Endometrium (tissue), 2 donors: ENCODE measurements at regions not wholly inside any gene's neighbourhood (a gene's known extent, or its start where the extent isn't known, plus 50 kb on each side); places are given as distances from the start of the nearest gene placed in this dataset.
"Not testable (repeated sequence)": the region's sequence is repeated elsewhere in the genome, so short reads cannot be mapped to it uniquely, and the experiment has no call there.

Experiments used
- FAIRE-seq: peaks from 2 replicates; lab custom pipeline; 2012; peaks lifted over from hg19 to GRCh38; lab: Jason Lieb, UNC
- donor health status: control.
- donor health status: control.

DNA sequence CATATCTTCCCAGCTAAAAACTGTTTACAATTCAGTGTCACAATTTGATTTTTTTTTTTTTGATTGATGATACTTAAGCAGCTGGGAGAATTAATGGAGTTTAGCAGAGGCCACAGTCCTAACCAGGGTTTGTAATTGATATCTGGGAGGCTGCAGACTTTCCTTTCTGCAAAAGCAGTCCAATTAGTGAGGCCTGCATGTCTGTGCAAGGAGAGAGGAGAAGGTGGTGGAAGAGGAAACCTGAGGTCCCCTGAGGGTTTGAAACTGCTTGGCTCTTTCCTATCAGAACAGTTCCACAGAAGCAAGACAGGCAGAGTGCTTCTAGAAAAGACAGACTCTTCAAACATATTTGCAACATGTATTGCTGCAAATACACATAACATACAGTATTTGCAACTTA, 160.8 kb upstream of the KRR1 start:
- FAIRE-seq = no peak

DNA sequence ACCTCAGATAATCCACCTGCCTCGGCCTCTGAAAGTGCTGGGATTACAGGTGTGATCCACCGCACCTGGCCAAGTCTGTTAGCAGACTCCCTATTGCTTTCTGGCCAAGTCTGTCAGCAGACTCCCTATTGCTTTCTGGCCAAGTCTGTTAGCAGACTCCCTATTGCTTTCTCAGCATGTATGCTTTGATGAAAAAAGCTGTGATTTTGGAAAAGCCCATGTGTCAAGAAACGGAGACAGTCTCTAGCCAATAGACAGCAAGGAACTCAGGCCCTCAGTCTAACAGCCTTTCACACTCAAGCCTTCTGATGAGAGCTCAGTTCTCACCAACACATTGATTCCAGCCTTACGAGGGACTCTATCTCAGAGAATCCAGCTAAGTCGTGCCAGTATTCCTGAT, 158.8 kb upstream of the KRR1 start:
- FAIRE-seq = no peak

DNA sequence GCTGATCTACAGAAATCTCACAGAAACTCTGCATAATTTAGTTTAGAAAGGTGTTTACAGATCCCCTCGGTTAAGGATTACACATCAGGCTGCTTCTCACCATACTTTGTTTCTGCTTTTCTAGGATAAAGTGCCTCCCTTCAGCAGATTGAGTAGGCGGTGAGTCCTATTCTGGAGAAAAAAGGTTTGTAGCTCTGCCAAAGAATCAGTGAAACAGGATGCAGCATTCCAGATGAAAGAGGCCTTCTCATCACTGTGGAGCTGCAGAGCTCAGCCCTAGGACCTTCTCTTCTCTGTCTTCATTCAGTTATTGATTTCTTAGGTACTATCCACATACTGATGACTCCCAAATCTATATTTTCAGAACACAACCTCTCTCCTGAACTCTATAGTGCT, 155.5 kb upstream of the KRR1 start:
- FAIRE-seq = no peak

DNA sequence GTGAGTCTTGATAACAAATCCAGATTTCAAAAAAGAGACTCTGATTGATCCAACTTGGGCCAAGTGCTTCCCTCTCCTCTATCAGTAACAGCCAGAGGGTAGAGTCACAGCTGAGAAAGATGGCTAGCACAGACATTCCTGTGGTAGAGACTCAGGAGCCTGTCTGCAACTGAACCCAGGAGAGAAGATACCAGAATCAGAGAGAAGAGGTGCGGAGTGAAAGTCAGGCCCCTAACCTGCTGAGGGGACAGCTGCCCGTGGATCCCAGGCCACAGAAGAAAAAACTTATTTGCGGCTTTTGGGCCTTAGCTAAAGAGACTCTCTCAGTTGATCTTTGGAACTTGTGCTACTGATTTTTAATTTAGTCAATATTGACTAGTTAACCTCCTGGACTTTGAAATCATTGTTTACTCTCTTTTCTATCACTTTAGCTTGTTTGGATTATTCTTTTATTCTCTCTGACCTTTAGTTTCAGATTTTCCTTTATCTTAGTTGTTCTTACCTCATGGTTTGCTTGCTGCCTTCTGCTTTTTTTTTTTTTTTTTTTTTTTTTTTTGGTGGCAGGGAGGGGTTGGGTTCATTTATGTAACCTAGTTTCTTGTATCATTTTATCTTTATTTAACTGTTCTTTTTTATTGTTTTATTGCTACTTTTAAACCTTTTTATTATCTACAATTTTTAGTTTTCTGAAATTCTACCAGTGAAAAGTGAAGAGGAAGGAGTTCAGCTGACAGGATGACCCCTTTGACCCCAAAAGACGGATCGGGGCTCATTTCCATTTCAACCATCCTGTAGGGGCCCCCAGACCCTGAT, 154.9 kb upstream of the KRR1 start:
- FAIRE-seq = peak; percentile 77

DNA sequence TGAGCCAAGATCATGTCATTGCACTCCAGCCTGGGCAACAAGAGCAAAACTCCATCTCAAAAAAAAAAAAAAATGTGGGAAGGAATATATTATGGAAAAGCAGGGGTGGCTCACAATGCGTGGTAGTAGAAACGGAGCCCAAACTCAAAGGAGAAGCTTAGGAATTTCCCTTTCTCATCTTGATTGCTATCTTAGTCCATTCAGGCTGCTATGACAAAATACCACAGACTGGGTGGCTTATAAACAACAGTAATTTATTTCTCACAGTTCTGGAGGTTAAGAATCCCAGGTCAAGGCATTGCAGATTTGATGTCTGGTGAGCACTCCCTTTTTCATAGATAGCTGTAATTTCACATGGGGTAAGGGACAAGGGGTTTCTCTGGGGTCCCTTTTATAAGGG, 153.8 kb upstream of the KRR1 start:
- no peak for FAIRE-seq

DNA sequence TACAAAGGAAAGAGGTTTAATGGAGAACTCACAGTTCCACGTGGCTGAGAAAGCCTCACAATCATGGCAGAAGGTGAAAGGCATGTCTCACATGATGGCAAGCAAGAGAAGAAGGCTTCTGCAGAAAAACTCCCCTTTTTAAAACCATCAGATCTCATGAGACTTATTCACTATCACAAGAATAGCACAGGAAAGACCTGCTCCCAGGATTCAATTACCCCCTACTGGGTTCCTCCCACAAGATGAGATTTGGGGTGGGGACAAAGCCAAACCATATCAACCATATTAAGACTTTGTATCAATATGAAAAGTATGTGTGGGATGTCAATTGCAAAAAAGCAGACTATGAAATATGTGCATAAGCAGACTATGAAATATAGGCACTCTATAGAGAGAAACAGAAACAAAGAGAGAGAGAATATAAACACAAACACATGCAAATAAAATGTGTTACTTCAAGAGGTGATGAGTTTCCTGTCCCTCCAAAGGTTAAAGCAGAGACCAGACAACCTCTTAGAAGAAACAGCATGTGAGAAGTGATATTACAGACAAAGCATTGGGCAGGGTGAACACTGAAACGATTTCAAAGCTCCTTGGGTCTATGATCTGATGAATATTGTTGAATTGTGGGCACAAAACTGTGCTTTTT, 151.2 kb upstream of the KRR1 start:
- no peak for FAIRE-seq

DNA sequence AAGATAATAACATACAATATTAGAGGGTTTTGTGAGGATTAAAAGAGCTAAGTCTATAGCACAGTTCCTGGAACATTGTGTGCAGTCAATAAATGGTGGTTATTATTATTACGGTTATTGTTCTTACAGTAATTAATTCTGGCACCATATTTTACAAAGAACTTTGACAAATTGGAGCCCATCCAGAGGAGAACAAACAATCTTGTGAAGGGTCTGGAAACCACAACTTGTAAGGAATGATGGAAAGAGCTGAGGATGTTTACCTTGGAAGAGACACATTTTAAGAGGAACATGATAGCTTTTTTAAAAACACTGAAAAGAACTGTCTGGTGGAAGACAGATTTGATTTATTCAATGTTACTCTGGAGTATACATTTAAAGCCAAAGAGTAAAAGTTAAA, 150.5 kb upstream of the KRR1 start:
- no peak for FAIRE-seq

DNA sequence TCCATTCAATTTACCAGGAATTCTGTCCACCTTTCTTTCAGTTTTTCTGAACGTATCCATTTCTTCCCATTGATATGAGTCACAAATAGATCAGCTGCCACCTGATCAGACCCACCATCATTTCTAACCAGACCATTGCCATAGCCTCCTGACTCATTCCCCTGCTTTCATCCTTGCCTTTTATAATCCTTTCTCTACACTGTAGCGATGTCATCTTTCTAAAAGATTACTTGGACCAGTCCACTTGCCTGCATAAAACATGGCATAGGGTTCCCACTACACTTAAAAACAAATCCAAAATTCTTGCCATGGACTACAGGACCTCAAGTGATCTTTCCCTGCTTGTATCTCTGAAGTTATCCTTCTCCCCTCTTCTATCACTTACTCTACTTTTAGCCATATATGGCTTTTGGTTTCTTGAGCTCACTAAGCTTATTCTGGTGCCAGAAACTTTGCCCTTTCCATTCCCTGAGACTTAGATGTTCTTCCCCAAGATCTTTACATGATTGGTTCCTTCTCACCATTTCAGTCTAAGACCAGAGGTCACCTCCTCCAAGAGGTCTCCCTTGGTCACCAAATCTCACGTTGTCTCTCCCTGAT, 149.5 kb upstream of the KRR1 start:
- no peak for FAIRE-seq

DNA sequence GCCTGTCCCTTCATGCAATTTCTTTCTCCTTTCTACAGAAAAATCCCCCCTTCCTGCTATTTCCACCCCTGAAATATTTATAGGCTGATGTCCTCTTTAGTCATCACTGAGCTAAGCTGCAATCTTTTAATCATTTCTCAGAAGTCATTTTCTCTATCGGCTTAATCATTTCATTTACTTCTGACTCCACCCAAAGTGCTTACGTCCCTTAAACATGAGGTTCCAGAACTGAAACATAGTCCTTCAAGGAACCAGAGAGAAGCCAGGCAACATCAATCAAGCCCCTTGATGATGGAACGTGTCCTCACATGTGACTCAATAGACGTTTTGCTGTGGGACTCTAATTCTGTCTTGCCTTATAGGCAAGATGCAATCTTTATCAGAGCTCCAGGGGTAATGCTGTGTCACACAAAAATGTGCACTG, 148.7 kb upstream of the KRR1 start:
- FAIRE-seq = no peak

DNA sequence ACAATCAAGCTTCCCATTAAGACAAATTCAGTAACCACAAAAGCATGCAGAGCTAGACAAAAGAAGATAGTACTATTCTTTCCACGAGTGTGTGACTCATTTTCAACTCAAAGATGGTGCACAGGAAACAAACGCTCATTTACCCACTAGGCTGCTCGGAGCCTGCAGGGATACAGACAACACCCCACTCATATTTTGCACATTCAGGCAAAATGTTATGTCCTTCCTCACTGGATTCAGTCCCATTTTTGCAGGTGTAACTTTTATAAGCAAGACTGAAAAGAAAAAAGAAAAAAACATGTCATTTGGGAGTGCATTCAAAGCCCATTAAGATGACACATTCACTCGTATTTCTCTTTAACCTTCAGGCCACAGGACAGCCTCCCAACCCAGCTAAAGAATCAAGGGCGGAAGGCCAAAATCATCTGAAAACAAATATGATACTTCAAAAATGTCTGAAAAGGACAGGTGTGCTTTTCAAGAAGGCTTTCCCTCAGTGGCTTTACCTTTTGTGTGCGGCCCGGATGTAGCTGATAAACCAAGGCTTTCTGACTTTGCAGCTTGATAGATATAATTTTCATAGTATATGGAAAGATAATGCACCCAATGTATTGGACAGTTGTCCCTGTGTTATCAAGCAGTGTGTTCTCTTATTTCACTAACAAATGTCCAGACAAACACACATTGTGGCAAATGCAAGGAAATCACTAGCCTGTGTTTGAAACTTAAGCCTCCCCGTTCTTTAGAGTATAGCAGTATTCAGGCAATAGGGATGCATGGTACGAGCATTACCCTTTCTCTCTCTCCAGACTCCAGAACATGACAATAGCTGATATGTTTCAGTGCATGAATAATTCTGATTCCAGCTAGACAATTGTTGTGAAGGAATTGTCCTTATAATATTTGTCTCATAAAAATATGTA, 147.8 kb upstream of the KRR1 start:
- FAIRE-seq = no peak

DNA sequence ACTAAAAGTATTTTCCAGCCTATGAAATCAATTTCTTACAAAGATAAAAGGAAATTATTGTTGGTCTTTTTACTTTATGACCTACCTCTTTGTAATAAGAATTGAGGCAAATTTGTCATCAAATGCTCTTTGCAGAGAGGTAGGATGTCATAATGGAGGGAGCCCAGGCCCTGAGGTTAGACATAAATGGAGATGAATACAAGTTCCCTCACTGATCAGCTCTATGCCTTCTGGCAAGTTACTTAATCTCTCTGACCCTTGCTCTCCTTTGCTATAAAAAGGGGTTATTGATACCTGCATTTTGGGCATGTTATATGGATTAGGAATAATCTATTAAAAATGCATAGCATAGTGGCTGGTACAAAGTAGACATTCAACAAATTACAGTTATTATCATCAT, 146.9 kb upstream of the KRR1 start:
- no peak for FAIRE-seq

DNA sequence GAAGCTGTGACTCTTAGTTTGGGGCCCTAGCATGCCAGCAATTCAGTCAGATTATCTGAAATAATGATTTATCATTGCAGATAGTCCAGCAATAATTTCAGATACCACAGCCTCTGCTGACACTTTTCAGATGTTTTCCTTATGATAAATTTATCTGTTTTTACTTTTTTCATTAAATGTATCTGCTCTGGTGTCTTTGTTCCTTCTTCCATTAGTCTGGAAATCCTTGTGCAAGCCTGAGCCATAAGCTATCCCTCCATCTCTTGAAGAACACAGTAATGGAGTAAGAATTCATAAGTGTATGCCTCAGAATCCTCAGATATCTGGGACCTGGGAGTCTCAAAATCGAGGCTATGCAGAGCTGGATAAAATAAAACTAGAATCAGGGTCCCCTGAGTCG, 146.4 kb upstream of the KRR1 start:
- no peak for FAIRE-seq

DNA sequence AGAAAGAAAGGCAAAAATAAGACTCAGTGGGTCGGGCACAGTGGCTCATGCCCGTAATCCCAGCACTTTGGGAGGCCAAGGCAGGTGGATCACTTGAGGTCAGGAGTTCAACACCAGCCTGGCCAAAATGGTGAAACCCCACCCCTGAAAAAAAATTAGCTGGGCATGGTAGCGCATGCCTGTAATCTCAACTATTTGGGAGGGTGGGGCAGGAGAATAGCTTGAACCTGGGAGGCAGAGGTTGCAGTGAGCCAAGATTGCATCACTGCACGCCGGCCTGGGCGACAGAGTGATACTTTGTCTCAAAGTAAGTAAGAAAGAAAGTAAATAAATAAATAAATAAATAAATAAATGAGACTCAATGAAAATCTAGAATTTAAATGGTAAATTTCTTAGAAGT, 145.9 kb upstream of the KRR1 start:
- FAIRE-seq = not testable (repeated sequence)

DNA sequence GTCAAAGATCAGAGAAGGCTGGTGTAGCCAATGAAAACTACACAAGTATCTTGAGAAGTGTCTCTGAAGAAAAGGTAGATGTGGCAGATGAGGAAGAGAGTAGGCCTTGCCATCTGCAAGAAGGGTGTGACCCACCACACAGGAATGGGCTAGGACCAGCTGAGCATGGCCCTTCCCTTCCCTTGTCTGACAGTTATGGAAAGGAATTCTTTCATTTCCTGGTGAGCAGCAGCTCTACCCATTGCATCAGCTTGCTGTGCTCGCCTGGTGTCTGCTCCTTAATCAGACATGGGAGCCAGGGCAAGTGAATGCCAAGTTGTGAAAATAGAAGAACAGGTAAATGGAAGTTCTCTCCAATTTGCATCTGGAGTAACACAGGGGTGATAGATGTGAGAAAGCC, 145.2 kb upstream of the KRR1 start:
- FAIRE-seq = no peak

DNA sequence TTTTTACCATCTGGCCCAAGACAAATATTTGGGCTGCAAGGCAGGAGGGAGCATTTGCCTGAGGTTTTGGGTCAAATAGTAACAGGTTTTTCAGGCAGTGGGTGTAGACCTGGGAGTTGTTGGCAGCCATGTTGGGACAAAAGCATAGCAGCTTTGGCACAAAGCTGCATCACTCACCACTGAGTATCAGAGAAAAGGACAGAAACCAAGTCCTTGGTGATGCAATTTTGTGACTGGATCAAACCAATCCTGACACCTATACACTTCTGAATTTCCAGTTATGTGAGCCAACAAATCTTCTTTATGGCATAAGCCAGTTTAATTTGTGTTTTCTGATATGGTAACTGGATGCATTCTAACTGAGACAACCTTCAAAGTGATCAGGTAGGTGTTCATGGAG, 144.8 kb upstream of the KRR1 start:
- FAIRE-seq = no peak

DNA sequence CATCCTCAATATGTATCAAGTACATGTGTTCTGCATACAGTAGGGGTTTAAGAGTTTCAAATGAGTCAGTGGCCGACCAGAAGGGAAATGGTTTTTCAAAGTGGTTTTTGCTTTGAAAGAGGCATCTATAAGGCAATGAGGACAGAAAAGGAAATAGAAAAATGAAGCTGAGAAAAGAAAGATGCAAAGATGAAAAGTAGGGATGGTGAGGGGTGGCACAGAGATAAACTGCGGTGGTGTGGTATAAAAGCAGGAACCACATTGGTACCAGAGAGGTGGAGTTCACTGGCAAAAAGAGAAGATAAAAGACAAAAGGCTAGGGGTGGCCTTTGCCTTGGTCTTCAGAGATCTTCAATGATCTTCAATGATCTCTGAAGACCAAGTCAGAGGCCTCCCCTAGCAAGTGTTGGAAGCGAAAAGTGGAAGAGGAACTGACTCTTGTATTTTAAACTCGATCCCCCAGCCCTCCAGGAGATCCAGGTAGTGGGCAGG, 144.0 kb upstream of the KRR1 start:
- no peak for FAIRE-seq

DNA sequence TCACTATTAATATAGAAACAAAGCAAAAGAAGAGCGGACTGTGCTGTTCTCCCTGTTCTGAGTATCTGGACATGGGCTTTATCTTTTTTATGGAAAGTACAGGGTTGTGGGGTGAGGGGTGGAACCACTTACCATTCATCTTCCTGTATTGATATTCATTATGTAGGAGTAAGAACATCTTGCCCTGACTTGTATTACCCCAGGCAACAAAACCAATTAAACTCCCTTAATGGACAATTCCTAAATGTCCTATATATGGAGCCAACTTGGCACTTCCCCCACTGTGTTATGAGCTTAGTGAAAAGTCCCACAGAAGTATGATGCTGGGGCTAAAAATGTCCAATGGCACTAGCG, 139.9 kb upstream of the KRR1 start:
- no peak for FAIRE-seq

DNA sequence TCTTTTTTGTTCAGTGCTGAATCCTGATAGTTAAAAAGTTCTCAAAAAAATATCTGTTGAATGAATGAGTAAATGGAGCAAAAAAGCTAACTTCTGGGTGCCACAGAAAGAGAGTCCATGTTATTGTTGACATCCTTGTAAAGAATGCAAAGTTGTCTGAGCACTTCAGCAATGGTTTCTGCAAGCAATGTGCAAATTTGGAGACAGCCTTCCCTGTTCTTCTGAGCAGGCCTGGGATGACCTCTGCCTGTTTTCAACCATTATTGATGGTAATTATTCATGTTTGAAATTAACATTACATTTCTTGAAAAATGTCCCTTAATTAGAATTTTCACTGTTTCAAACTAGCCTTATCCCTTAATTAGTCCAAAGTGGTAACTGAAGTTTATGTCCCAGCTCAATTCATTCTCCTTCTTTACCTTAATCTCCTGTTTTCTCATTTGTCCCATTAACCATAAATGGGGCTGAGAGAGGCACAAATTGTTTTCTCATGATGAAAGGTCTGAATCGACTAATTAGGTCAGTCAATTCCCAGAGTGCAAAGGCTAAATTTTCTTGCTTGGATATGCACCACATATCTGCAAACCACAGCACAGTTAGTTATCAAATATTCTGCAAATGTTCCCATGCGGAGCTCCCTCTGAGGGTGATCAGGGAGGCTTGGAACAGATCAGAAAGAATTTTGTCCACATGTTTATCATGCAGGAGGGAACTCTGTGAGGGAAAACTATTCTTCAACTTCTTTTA, 139.4 kb upstream of the KRR1 start:
- FAIRE-seq = peak; percentile 94

DNA sequence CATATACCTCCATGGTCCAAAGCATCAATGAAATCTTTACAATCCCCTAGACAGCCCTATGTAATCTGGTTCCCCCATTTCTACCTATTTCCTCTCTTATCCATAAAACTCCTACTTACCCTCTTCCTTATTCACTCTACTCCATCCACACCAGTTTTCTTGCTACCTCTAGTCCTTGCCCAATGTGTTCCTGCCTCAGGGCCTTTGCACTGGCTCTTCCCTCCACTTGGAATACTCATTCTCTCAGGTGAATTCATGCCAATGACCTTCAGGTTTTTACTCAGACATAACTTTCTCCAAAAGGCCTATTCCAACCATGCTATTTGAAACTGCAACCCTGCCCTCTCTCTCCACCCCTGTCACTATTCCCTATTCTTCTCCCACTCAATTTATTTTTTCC, 138.7 kb upstream of the KRR1 start:
- no peak for FAIRE-seq

DNA sequence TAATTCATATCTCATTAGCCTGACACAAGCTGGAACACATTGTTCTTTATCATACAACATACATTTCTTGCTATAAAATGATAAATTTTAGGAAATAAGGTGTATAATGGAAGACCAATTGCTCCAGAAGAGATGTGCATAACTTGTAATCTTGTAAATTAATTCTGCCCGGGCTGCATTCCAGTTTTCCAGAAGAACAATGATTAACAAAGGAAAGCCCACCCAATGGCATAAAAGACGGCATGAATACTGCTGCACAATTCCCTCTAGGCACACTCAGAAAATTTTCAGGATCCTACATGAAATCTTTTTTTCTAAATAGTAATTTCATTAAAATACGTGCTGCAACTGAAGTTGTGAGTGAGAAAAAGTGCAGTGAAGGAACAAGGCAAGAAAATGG, 137.4 kb upstream of the KRR1 start:
- FAIRE-seq = no peak

DNA sequence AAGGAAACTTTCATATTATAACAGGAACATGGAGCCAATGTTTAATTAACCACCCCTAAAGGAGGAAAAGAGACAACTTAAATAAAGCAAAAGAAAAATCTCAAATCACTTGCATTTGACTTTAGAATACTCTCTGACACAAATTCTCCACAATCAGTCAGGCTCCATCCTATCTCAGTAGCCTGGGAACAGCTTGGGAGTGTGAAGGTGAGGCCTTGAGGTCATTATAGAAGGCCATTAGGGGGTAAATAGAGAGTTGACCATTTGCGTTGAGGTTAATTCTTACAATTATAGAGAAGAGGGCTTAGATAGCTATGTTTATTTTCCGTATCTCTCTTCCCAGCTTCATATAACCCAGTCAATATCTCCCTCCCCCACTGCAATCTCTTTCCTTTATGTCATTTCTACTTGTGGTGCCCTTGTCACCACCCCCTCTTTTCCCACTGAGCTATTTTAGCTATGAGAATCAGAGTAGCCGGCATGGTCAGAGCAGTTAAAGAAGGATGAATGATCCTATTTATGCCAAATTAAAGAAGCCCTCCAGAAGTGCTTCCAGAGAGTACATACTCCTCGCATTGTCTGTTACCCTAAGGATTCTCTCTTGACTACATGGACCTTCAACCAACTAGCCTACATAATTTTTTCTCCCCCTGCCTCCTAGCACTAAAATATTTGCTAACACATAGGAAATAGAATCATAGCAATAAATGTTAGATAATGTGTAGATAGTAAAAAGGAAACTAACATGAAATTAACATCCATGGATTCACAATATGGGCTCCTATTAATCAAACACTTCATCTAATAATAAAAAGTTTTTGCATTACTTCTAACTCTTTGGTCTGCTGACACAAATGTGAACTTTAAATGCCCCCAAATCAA, 135.2 kb upstream of the KRR1 start:
- FAIRE-seq = no peak
